ENCODE measurements at regions not wholly inside any gene's neighbourhood (a gene's known extent, or its start where the extent isn't known, plus 50 kb on each side); places are given as distances from the start of the nearest gene placed in this dataset.

- no peak for FAIRE-seq
- POLR2A ChIA-PET, result no interaction called here
Observed at GRCh38 chr6:91435630-91436029, 848.8 kb upstream of the MAP3K7 start.

GRCh38 chr6:91434576-91434975 is 847.7 kb upstream of the MAP3K7 start:
- WGBS (ENCODE audit: missing lambda C conversion rate), result 22% methylated on average over 2 of the region's 2 CpGs

More at GRCh38 chr6:91435630-91436029, 848.8 kb upstream of the MAP3K7 start:
- Histone ChIP-seq H3K4me3 (no peak overlapping the region), H3K27ac (no peak overlapping the region), H3K4me1 (no peaks in the 10 kb centered on the region), H3K9me3 (no peaks in the 10 kb centered on the region; the same call in 2 of the 3 replicates), H3K4me2 (no peak overlapping the region)
- ATAC-seq, result no peak
- no peak for DNase-seq (ENCODE audit: low read depth in 1 of 2, low spot score in 1 of 2)
- 9% methylated on average over 1 of the region's 1 CpG for WGBS (ENCODE audit: missing lambda C conversion rate)
- TF ChIP-seq FOSB (CRISPR knock-in tag; IDR thresholded peaks at IDR 0.05) (no peak), RFX5 (IDR thresholded peaks at IDR 0.05) (no peak), RAD21 (conservative IDR thresholded peaks at IDR 0.05 in 1 of 2, IDR thresholded peaks at IDR 0.05 in 1 of 2) (no peak), ZC3H11A (IDR thresholded peaks at IDR 0.05) (no peak), CTCF (IDR thresholded peaks at IDR 0.05) (no peak), MYC (IDR thresholded peaks at IDR 0.05; ENCODE audit: borderline replicate concordance, low read length) (no peak), SMC3 (IDR thresholded peaks at IDR 0.05) (no peak), MAX (IDR thresholded peaks at IDR 0.05) (no peak)
- CTCF ChIA-PET, result no interaction called here

GRCh38 chr6:91433660-91434534 is 847.0 kb upstream of the MAP3K7 start:
- H3K4me2 ChIP-seq, result no peak overlapping the region
- POLR2A ChIA-PET, result no interaction called here
- FAIRE-seq (no peak), ATAC-seq (no peak), DNase-seq (ENCODE audit: low read depth in 1 of 2, low spot score in 1 of 2) (no peak)
- no peaks in the 10 kb centered on the region for H3K4me1 ChIP-seq
- 10% methylated on average over 4 of the region's 4 CpGs for WGBS (ENCODE audit: missing lambda C conversion rate)
- no peak overlapping the region for H3K4me3 ChIP-seq
- TF ChIP-seq BHLHE40 (IDR thresholded peaks at IDR 0.05; ENCODE audit: low read depth, low read length), result no peak
- H3K9me3 ChIP-seq, result no peaks in the 10 kb centered on the region
- H3K27ac ChIP-seq, result no peak overlapping the region
- CTCF ChIA-PET, result no interaction called here

More at GRCh38 chr6:91434576-91434975, 847.7 kb upstream of the MAP3K7 start:
- ChIA-PET CTCF (no interaction called here), POLR2A (no interaction called here)
- DNase-seq (ENCODE audit: low read depth in 1 of 2, low spot score in 1 of 2) (no peak), ATAC-seq (no peak), FAIRE-seq (no peak)
- Histone ChIP-seq H3K27ac (no peak overlapping the region), H3K9me3 (no peaks in the 10 kb centered on the region), H3K4me2 (no peak overlapping the region), H3K4me3 (no peak overlapping the region), H3K4me1 (no peaks in the 10 kb centered on the region)
- TF ChIP-seq SREBF2 (IDR thresholded peaks at IDR 0.05), result no peak
- TF ChIP-seq FOSB (CRISPR knock-in tag; IDR thresholded peaks at IDR 0.05), result no peak
- no peak for TF ChIP-seq HMGXB4 (CRISPR knock-in tag; IDR thresholded peaks at IDR 0.05; ENCODE audit: borderline replicate concordance)
- no peak for TF ChIP-seq NFE2L2 (conservative IDR thresholded peaks at IDR 0.05; ENCODE audit: low read length)
- no peak for TF ChIP-seq EHF (CRISPR knock-in tag; IDR thresholded peaks at IDR 0.05)
- TF ChIP-seq HEYL (CRISPR knock-in tag; IDR thresholded peaks at IDR 0.05), result no peak
- no peak for TF ChIP-seq ESRRA (IDR thresholded peaks at IDR 0.05; ENCODE audit: borderline replicate concordance, low read length)
- no peak for TF ChIP-seq TP53 (CRISPR knock-in tag; IDR thresholded peaks at IDR 0.05)
- no peak for TF ChIP-seq MAFK (IDR thresholded peaks at IDR 0.05; ENCODE audit: partially characterized antibody)
- no peak for TF ChIP-seq HES2 (IDR thresholded peaks at IDR 0.05)
- no peak for TF ChIP-seq ZC3H11A (IDR thresholded peaks at IDR 0.05)
- no peak for TF ChIP-seq MAZ (IDR thresholded peaks at IDR 0.05; ENCODE audit: borderline replicate concordance, low read depth, low read length)
- no peak for TF ChIP-seq GATA3 (IDR thresholded peaks at IDR 0.05; ENCODE audit: borderline replicate concordance)
- TF ChIP-seq ZFP36 (IDR thresholded peaks at IDR 0.05; ENCODE audit: borderline replicate concordance, partially characterized antibody), result no peak
